ENCODE measurements at regions not wholly inside any gene's neighbourhood (a gene's known extent, or its start where the extent isn't known, plus 50 kb on each side); places are given as distances from the start of the nearest gene placed in this dataset.

DNA sequence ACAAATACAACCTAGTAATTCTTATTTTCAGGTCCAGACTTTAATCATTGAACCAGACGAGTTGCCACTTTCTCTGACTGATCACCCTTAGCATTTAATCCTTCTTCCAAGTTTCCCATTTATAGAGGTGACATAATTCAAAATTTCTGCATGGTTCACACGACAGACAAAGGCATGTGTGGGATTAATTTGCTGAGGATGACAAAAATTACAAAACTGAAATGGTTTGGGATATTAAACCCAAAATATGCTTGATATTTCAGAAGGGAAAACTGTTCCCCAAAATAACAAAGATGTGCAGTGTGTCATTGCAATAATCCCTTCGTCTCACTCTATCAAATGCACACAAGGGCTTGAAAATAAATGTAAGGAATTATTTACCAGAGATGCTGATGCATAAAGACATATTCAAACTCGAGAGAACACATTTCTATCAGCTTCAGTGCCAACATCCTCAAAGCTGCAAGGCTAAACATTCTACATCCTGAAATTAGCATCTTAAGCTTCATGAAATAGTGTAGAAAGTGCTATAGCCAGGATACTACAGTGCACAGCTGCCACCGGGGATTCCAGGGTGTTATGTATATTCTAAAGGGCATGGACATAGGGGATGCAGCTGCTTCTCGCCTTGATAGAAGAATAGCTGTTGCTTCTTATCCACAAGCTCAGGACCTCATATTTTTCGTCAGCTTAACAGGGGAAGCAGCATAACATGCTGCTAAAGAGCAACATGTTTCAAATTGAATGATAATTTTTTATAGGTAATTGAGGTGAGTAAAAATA, 198.7 kb upstream of the SLITRK1 start:
- Histone ChIP-seq H3K79me2 (ENCODE audit: insufficient read depth, low read length) (no peaks in the 10 kb centered on the region), H3K4me3 (replicated peaks in 1 of 2; ENCODE audit: low read depth in 1 of 2, low read length in 2 of 2) (no peak overlapping the region), H3K9me2 (ENCODE audit: insufficient read depth) (no peaks in the 10 kb centered on the region), H3K27ac (ENCODE audit: low read depth, low read length) (no peak overlapping the region), H3K9me3 (ENCODE audit: control insufficient read depth in 1 of 2, insufficient read depth in 1 of 2, low read depth in 1 of 2, low read length in 2 of 2) (no peaks in the 10 kb centered on the region), H3K36me3 (ENCODE audit: control insufficient read depth in 1 of 2, insufficient read depth in 2 of 2, low read length in 2 of 2) (no peaks in the 10 kb centered on the region), H3K4me2 (ENCODE audit: low read length) (no peak overlapping the region), H2AFZ (ENCODE audit: low read depth, low read length, poor library complexity, severe bottlenecking) (no peak overlapping the region), H4K20me1 (ENCODE audit: insufficient read depth) (no peaks in the 10 kb centered on the region), H3K27me3 (ENCODE audit: insufficient read depth, low read length) (no peaks in the 10 kb centered on the region), H3K9ac (ENCODE audit: low read length) (no peak overlapping the region), H3K4me1 (ENCODE audit: control insufficient read depth in 1 of 2, insufficient read depth in 2 of 2, low read length in 2 of 2) (no peaks in the 10 kb centered on the region)
- intact Hi-C loops (cut with micrococcal nuclease), result no loop called here
- ChIA-PET POLR2A (no interaction called here), RAD21 (ENCODE audit: low non-redundant PET in 1 of 2, low total read pairs in 2 of 2, uncharacterized antibody in 2 of 2, unreplicated experiment in 2 of 2) (no interaction called here), CTCF (no interaction called here)
- DNase-seq (ENCODE audit: low read depth, low spot score), result no peak
- no peak for ATAC-seq
- no TSS peak for BruUV-seq (replicated peaks)
- TF ChIP-seq CEBPB (IDR thresholded peaks at IDR 0.05; ENCODE audit: low read depth) (no peak), EZH2phosphoT487 (IDR thresholded peaks at IDR 0.05; ENCODE audit: borderline replicate concordance) (no peak), RAD21 (IDR thresholded peaks at IDR 0.05; ENCODE audit: low read depth) (no peak), EGR1 (IDR thresholded peaks at IDR 0.05; ENCODE audit: low read depth) (no peak), JUND (IDR thresholded peaks at IDR 0.05) (no peak), EZH2 (IDR thresholded peaks at IDR 0.05) (no peak), POLR2A (IDR thresholded peaks at IDR 0.05; ENCODE audit: borderline replicate concordance, extremely low read depth, insufficient read depth, insufficient read length) (no peak), SRF (IDR thresholded peaks at IDR 0.05; ENCODE audit: low read depth) (no peak), ZNF274 (IDR thresholded peaks at IDR 0.05; ENCODE audit: low read depth, low read length) (no peak), ELF1 (IDR thresholded peaks at IDR 0.05; ENCODE audit: borderline replicate concordance, low read depth) (no peak), FOSL1 (IDR thresholded peaks at IDR 0.05; ENCODE audit: low read depth) (no peak), POLR2AphosphoS5 (IDR thresholded peaks at IDR 0.05; ENCODE audit: low read depth, low read length) (no peak), SP1 (IDR thresholded peaks at IDR 0.05; ENCODE audit: low read depth) (no peak), TCF7L2 (IDR thresholded peaks at IDR 0.05; ENCODE audit: borderline replicate concordance, extremely low read depth, insufficient read depth, insufficient read length) (no peak), SIN3A (IDR thresholded peaks at IDR 0.05; ENCODE audit: low read depth) (no peak)
- TF ChIP-seq, protein P1, sequence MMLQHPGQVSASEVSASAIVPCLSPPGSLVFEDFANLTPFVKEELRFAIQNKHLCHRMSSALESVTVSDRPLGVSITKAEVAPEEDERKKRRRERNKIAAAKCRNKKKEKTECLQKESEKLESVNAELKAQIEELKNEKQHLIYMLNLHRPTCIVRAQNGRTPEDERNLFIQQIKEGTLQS (IDR thresholded peaks at IDR 0.05), result no peak
- TF ChIP-seq, protein P2, sequence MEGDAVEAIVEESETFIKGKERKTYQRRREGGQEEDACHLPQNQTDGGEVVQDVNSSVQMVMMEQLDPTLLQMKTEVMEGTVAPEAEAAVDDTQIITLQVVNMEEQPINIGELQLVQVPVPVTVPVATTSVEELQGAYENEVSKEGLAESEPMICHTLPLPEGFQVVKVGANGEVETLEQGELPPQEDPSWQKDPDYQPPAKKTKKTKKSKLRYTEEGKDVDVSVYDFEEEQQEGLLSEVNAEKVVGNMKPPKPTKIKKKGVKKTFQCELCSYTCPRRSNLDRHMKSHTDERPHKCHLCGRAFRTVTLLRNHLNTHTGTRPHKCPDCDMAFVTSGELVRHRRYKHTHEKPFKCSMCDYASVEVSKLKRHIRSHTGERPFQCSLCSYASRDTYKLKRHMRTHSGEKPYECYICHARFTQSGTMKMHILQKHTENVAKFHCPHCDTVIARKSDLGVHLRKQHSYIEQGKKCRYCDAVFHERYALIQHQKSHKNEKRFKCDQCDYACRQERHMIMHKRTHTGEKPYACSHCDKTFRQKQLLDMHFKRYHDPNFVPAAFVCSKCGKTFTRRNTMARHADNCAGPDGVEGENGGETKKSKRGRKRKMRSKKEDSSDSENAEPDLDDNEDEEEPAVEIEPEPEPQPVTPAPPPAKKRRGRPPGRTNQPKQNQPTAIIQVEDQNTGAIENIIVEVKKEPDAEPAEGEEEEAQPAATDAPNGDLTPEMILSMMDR (IDR thresholded peaks at IDR 0.05 in 2 of 3, conservative IDR thresholded peaks at IDR 0.05 in 1 of 3; ENCODE audit: borderline replicate concordance in 1 of 3, insufficient read depth in 1 of 3, low read depth in 2 of 3, low read length in 2 of 3), result no peak
- TF ChIP-seq, protein P3, sequence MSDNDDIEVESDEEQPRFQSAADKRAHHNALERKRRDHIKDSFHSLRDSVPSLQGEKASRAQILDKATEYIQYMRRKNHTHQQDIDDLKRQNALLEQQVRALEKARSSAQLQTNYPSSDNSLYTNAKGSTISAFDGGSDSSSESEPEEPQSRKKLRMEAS (IDR thresholded peaks at IDR 0.05), result no peak
- TF ChIP-seq, protein P4, sequence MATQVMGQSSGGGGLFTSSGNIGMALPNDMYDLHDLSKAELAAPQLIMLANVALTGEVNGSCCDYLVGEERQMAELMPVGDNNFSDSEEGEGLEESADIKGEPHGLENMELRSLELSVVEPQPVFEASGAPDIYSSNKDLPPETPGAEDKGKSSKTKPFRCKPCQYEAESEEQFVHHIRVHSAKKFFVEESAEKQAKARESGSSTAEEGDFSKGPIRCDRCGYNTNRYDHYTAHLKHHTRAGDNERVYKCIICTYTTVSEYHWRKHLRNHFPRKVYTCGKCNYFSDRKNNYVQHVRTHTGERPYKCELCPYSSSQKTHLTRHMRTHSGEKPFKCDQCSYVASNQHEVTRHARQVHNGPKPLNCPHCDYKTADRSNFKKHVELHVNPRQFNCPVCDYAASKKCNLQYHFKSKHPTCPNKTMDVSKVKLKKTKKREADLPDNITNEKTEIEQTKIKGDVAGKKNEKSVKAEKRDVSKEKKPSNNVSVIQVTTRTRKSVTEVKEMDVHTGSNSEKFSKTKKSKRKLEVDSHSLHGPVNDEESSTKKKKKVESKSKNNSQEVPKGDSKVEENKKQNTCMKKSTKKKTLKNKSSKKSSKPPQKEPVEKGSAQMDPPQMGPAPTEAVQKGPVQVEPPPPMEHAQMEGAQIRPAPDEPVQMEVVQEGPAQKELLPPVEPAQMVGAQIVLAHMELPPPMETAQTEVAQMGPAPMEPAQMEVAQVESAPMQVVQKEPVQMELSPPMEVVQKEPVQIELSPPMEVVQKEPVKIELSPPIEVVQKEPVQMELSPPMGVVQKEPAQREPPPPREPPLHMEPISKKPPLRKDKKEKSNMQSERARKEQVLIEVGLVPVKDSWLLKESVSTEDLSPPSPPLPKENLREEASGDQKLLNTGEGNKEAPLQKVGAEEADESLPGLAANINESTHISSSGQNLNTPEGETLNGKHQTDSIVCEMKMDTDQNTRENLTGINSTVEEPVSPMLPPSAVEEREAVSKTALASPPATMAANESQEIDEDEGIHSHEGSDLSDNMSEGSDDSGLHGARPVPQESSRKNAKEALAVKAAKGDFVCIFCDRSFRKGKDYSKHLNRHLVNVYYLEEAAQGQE (IDR thresholded peaks at IDR 0.05; ENCODE audit: low read depth), result no peak
- TF ChIP-seq, protein P5, sequence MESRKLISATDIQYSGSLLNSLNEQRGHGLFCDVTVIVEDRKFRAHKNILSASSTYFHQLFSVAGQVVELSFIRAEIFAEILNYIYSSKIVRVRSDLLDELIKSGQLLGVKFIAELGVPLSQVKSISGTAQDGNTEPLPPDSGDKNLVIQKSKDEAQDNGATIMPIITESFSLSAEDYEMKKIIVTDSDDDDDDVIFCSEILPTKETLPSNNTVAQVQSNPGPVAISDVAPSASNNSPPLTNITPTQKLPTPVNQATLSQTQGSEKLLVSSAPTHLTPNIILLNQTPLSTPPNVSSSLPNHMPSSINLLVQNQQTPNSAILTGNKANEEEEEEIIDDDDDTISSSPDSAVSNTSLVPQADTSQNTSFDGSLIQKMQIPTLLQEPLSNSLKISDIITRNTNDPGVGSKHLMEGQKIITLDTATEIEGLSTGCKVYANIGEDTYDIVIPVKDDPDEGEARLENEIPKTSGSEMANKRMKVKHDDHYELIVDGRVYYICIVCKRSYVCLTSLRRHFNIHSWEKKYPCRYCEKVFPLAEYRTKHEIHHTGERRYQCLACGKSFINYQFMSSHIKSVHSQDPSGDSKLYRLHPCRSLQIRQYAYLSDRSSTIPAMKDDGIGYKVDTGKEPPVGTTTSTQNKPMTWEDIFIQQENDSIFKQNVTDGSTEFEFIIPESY (IDR thresholded peaks at IDR 0.05; ENCODE audit: extremely low read depth, insufficient replicate concordance, low read length), result no peak

All from HCT116 (cell line).